OCI-LY1 (cell line): ENCODE measurements at regions not wholly inside any gene's neighbourhood (a gene's known extent, or its start where the extent isn't known, plus 50 kb on each side); places are given as distances from the start of the nearest gene placed in this dataset.

Experiments
- H2AFZ ChIP-seq: fragments of 200-600 bp; sonication (generic), shearing (Covaris generic); 2 replicates; pipeline ENCODE4 v1.6.0; 2014; ENCODE audit warnings: antibody characterized with exemption, mild to moderate bottlenecking, low read length
- H3F3A ChIP-seq: fragments of 200-600 bp; sonication (generic), shearing (Covaris generic); 2 replicates; pipeline ENCODE4 v1.6.0; 2014; ENCODE audit warnings: mild to moderate bottlenecking, antibody characterized with exemption, low read length, moderate library complexity; ENCODE audit not compliant: insufficient read depth
- H3K27ac ChIP-seq: fragments of 200-600 bp; sonication (generic); 2 replicates; pipeline ENCODE4 v1.5.1; 2014; ENCODE audit warnings: low read length, mixed run types, mild to moderate bottlenecking, low read depth; ENCODE audit not compliant: poor library complexity, severe bottlenecking
- H3K27me3 ChIP-seq: fragments of 200-600 bp; sonication (generic); 2 replicates; pipeline ENCODE4 v1.6.0; 2014; ENCODE audit warnings: antibody characterized with exemption, mild to moderate bottlenecking, low read length, moderate library complexity; ENCODE audit not compliant: insufficient read depth
- H3K36me3 ChIP-seq: fragments of 200-600 bp; sonication (generic); 2 replicates; pipeline ENCODE4 v1.6.1; 2014; ENCODE audit warnings: mild to moderate bottlenecking, antibody characterized with exemption, low read length, moderate library complexity, mixed read lengths; ENCODE audit not compliant: insufficient read depth
- H3K4me1 ChIP-seq: fragments of 200-600 bp; sonication (generic); 2 replicates; pipeline ENCODE4 v1.5.1; 2014; ENCODE audit warnings: mild to moderate bottlenecking, low read length, moderate library complexity; ENCODE audit not compliant: insufficient read depth, severe bottlenecking
- H3K4me2 ChIP-seq: fragments of 200-600 bp; sonication (generic), shearing (Covaris generic); 2 replicates; pipeline ENCODE4 v1.6.1; 2014; ENCODE audit warnings: low read length
- H3K4me3 ChIP-seq: fragments of 200-600 bp; sonication (generic); 2 replicates; pipeline ENCODE4 v1.5.1; 2014; ENCODE audit warnings: low read length, low read depth, mild to moderate bottlenecking, mixed read lengths; ENCODE audit not compliant: poor library complexity, severe bottlenecking
- H3K79me2 ChIP-seq: fragments of 200-600 bp; shearing (Covaris generic); 2 replicates; pipeline ENCODE4 v1.6.1; 2016; ENCODE audit warnings: mixed run types, low read length, mixed read lengths; ENCODE audit not compliant: insufficient read depth
- H3K9ac ChIP-seq: fragments of 200-600 bp; sonication (generic), shearing (Covaris generic); 2 replicates; pipeline ENCODE4 v1.6.1; 2014; ENCODE audit warnings: mild to moderate bottlenecking, low read length, mixed read lengths
- H3K9me2 ChIP-seq: fragments of 200-600 bp; sonication (generic), shearing (Covaris generic); 2 replicates; pipeline ENCODE4 v1.6.1; 2014; ENCODE audit warnings: low read depth, mild to moderate bottlenecking, low read length, mixed read lengths
- H3K9me3 ChIP-seq: fragments of 200-600 bp; shearing (Covaris generic); 2 replicates; pipeline ENCODE4 v1.6.1; 2014; ENCODE audit warnings: low read length, mixed read lengths
- H4K20me1 ChIP-seq: fragments of 200-600 bp; sonication (generic), shearing (Covaris generic); 2 replicates; pipeline ENCODE4 v1.6.0; 2016; ENCODE audit warnings: mild to moderate bottlenecking, low read length; ENCODE audit not compliant: insufficient read depth
- EZH2 ChIP-seq: fragments of 200-600 bp; sonication (generic), shearing (Covaris generic); IDR thresholded peaks from 2 replicates; pipeline ENCODE4 v1.8.0; 2017; ENCODE audit warnings: borderline replicate concordance, mixed run types, mild to moderate bottlenecking, antibody characterized with exemption, low read length, moderate library complexity, mixed read lengths
- TF ChIP-seq, protein P1 (sequence below): fragments of 200-600 bp; sonication (generic), shearing (Covaris generic); IDR thresholded peaks from 2 replicates; pipeline ENCODE4 v1.5.1; 2017; ENCODE audit warnings: mild to moderate bottlenecking, antibody characterized with exemption, low read length, moderate library complexity, mixed read lengths

DNA sequence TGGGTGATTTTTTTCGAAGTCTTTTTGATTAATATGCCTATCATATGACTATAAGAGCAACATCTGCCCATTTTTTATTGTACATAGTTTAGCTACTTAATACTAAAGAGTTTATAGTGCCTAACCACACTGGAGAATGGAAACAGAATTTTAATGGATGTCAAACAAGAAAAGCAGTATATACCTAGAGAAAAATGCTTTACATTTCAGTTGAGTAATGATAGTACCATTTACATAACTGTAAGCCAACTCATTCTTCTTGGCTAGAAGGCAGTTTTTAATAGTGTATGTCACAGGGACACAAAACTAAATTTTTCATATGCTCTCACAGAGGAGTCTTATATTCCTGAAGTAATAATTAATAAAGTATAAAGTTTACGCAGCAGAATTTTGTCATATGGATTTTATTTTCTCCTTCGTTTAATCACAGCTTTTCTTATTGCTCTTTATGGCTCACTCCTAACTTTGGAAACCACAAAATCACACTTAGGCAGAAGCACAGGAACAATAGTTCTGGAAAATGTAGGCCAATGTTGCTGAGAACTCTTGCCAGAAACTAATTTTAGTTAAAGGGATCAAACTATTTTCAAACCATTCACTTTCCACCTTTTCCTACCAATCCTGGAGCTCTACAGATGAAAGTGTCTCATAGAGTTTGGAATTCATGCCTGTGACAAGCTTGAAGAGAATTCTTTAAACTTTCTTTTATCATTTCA is 243.6 kb downstream of the ZIC1 start:
- TF ChIP-seq EZH2 = no peak
- TF ChIP-seq, protein P1, sequence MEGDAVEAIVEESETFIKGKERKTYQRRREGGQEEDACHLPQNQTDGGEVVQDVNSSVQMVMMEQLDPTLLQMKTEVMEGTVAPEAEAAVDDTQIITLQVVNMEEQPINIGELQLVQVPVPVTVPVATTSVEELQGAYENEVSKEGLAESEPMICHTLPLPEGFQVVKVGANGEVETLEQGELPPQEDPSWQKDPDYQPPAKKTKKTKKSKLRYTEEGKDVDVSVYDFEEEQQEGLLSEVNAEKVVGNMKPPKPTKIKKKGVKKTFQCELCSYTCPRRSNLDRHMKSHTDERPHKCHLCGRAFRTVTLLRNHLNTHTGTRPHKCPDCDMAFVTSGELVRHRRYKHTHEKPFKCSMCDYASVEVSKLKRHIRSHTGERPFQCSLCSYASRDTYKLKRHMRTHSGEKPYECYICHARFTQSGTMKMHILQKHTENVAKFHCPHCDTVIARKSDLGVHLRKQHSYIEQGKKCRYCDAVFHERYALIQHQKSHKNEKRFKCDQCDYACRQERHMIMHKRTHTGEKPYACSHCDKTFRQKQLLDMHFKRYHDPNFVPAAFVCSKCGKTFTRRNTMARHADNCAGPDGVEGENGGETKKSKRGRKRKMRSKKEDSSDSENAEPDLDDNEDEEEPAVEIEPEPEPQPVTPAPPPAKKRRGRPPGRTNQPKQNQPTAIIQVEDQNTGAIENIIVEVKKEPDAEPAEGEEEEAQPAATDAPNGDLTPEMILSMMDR = no peak
- Histone ChIP-seq H3K4me3 (no peak overlapping the region), H2AFZ (no peak overlapping the region), H3K27ac (no peak overlapping the region), H3F3A (no peaks in the 10 kb centered on the region), H3K9ac (no peak overlapping the region), H3K4me1 (no peaks in the 10 kb centered on the region), H3K36me3 (no peaks in the 10 kb centered on the region), H3K9me3 (no peaks in the 10 kb centered on the region), H3K4me2 (no peak overlapping the region), H3K79me2 (no peaks in the 10 kb centered on the region), H3K9me2 (no peaks in the 10 kb centered on the region), H4K20me1 (no peaks in the 10 kb centered on the region), H3K27me3 (no peaks in the 10 kb centered on the region)

DNA sequence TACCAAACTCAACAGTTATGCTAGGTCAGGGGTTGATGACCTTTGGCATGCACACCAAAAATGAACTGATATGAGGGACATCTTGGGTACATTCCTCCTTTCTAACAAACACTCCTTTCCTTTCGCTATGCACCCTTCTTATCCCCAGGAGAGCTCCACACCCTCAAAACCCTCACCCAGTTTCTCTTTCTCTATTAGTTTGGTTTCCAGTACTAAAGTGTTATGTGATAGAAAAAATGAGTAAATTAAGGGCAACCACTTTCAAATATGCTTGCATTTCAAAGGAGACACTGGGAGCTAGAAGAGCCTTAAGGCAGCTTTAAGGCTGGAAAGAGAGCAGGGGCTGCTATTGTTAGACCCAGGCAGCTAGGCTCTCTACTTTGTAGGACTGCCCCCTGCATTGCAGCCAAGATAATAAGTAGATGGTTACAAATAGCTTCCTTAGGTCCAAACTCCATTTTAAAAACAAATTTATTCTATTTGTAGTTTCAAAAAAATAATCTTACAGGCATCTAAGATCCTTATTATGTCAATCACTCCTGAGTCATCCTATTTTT is 244.3 kb downstream of the ZIC1 start:
- H3K36me3 ChIP-seq = no peaks in the 10 kb centered on the region
- TF ChIP-seq, protein P1 = no peak
- no peak for TF ChIP-seq EZH2
- no peaks in the 10 kb centered on the region for H3K27me3 ChIP-seq
- H3K4me1 ChIP-seq = no peaks in the 10 kb centered on the region
- H3K4me3 ChIP-seq = no peak overlapping the region
- no peak overlapping the region for H3K27ac ChIP-seq
- no peak overlapping the region for H2AFZ ChIP-seq
- no peaks in the 10 kb centered on the region for H3K9me2 ChIP-seq
- no peak overlapping the region for H3K9ac ChIP-seq
- no peaks in the 10 kb centered on the region for H4K20me1 ChIP-seq
- no peaks in the 10 kb centered on the region for H3K79me2 ChIP-seq
- no peaks in the 10 kb centered on the region for H3K9me3 ChIP-seq
- H3F3A ChIP-seq = no peaks in the 10 kb centered on the region
- H3K4me2 ChIP-seq = no peak overlapping the region

DNA sequence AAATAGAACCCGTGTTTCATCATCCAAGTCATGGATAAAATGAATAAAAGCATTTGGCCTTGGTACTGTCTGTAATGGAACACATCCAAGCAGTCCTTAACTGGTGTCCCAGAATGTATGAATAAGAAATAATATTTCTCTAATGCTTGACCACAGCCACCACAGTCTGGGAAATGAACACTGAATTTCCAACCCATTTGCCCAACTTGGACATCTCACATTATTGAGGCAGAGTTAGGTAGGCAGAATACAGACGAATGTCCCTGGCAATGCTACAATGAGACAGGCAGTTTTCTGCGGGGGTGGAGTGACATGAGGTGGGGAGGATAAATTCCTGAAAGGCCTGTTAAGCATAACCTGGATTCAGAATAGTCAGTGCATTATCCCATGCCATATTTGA is 245.7 kb downstream of the ZIC1 start:
- Histone ChIP-seq H3K4me1 (no peaks in the 10 kb centered on the region), H3F3A (no peaks in the 10 kb centered on the region), H3K4me3 (no peak overlapping the region), H2AFZ (no peak overlapping the region), H3K9ac (no peak overlapping the region), H3K4me2 (no peak overlapping the region), H3K9me3 (no peaks in the 10 kb centered on the region), H4K20me1 (no peaks in the 10 kb centered on the region), H3K79me2 (no peaks in the 10 kb centered on the region), H3K27me3 (no peaks in the 10 kb centered on the region), H3K36me3 (no peaks in the 10 kb centered on the region), H3K27ac (no peak overlapping the region), H3K9me2 (no peaks in the 10 kb centered on the region)
- TF ChIP-seq, protein P1 = no peak
- no peak for TF ChIP-seq EZH2
